ENCODE measurements at regions not wholly inside any gene's neighbourhood (a gene's known extent, or its start where the extent isn't known, plus 50 kb on each side); places are given as distances from the start of the nearest gene placed in this dataset.
"Not testable (repeated sequence)": the region's sequence is repeated elsewhere in the genome, so short reads cannot be mapped to it uniquely, and the experiment has no call there.

DNA sequence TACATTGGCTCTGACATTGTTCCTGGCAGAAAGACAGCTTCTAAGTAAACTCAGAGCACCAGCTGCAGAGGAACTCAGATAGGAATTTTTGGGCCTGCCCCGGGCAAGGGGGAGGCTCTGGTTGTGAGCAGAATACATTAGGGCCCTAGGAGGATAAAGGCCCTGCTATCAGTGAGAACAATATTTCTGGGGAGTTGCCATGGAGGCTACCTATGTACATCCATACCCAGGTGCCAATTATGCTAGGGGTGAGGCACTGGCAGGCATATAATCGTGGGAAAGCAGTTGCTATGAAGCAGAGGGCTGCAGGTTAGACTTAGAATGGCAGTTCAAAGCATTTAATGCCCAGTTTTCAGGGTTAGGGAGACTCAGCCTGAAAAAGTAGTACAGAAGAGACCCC lies 273.5 kb upstream of the EDA2R start:
- DNase-seq (ENCODE audit: low spot score): no peak

- no peak for DNase-seq (ENCODE audit: low spot score)
Measured at GRCh38 chrX:66902081-66902480, 263.2 kb upstream of the EDA2R start.

- no peak for DNase-seq (ENCODE audit: low spot score)
Measured at GRCh38 chrX:66900886-66901285, 262.0 kb upstream of the EDA2R start.

- DNase-seq (ENCODE audit: low spot score): no peak
Measured at GRCh38 chrX:66892004-66892403, 253.1 kb upstream of the EDA2R start.

GRCh38 chrX:66889418-66889817 lies 250.5 kb upstream of the EDA2R start:
- no peak for DNase-seq (ENCODE audit: low spot score)

GRCh38 chrX:66882101-66882500 lies 243.2 kb upstream of the EDA2R start:
- DNase-seq (ENCODE audit: low spot score): no peak

DNA sequence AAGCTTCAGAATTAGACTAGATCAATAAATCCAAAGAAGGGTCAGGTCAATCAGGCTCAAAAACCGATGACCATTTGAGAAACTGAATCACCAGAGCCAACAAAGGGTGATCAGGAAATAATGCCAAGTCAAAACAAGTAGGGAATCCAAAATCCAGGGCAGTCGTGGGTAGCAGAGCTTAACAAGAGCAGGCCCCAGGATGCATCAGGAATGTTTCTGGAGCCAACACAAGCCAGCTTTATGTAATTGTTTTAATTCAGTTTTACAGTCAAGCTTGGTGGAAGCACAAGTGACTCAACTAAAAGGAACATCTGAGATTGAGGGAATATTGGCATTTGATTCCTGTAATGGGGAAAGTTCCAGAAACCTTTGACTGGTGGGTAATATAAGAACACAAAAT lies 237.9 kb upstream of the EDA2R start:
- no peak for DNase-seq (ENCODE audit: low spot score)

DNA sequence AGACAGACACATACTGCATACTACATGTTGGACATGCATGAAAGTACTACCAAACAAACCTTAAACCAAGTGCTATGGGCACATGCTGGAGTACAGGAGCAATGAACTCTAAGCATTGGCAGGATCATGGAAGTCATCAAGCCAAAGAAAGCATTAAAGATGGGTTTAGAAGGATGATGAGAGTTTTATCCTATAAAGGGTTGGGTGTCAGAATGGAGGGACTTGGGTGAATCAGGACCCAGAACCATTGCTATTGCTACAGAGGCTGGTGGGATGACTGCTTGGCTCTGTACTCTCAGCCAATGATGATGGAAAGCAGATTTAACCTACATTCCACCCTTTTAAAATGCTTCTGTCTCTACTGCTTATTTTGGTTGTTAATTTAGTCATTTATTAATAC lies 233.9 kb upstream of the EDA2R start:
- peak; percentile 0 for DNase-seq (ENCODE audit: low spot score)

DNA sequence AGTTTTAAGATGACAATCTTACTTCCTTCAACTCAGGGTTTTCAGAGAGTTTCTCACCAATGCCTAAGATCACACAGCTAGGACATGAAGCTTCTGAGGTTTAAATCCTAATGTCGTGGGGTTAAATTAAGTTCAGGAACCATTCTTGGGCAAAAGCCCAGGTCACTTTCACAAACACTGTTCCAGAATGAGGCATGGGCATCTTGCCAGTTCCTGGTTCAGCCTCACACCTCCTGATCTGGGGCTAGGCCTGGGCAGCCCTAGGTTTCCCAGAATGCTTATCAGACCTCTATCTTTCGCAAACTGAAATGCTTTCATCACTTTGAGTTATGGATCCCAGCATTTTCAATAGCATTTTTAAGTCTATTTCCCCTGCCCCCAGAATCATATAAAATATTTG lies 224.8 kb upstream of the EDA2R start:
- DNase-seq (ENCODE audit: low spot score): no peak

- no peak for DNase-seq (ENCODE audit: low spot score)
Measured at GRCh38 chrX:66833426-66833825, 194.5 kb upstream of the EDA2R start.

DNA sequence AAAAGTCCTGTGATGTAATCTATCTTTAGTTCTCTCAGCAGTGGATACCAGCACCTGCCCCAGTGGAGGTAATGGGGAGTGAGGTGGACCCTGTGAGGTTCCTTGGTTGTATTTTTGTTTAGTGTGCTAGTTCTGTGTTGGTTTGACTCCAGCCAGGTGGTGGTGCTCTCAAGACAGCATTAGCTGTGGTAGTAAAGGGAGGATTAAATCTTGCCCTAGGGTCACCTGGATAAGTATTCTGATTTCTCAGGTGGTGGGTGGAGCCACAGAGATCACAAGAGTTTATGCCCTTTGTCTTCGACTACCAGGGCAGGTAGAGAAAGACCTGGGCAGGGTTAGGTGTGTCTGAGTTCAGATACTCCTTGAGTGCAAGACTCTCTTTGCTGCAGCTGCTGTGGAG lies 176.3 kb upstream of the EDA2R start:
- no peak for DNase-seq (ENCODE audit: low spot score)

DNA sequence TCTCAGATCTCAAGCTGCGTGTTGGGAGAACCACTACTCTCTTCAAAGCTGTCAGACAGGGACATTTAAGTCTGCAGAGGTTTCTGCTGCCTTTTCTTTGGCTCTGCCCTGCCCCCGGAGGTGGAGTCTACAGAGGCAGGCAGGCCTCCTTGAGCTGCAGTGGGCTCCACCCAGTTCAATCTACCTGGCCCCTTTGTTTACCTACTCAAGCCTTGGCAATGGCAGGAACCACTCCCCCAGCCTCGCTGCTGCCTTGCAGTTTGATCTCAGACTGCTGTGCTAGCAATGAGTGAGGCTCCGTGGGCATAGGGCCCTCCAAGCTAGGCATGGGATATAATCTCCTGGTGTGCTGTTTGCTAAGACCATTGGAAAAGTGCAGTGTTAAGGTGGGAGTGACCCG lies 155.6 kb upstream of the EDA2R start:
- not testable (repeated sequence) for DNase-seq (ENCODE audit: low spot score)

- no peak for DNase-seq (ENCODE audit: low spot score)
Measured at GRCh38 chrX:66766318-66766717, 127.4 kb upstream of the EDA2R start.

DNA sequence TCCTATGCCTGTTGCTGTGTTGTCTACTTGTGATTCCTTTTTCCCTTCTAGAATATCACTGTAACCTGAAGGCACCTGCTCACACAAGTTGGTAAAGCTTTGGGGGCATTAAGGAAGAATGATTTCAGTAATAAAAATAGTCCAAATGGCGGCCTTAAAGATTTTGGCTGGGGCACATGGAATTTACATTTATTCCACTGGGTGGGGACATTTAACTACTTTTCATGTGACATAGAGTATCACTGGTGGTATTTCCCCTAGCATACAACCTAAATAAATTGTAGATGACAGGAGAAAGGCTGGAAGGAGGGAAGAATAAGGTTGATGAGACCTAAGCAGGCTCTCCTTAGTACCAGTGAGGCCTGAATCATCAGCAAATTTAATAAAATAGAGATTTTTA lies 121.8 kb upstream of the EDA2R start:
- DNase-seq (ENCODE audit: low spot score): peak; percentile 0

GRCh38 chrX:66756717-66757116 lies 117.8 kb upstream of the EDA2R start:
- no peak for DNase-seq (ENCODE audit: low spot score)

GRCh38 chrX:66751136-66751782 lies 112.4 kb upstream of the EDA2R start:
- no peak for DNase-seq (ENCODE audit: low spot score)

- not testable (repeated sequence) for DNase-seq (ENCODE audit: low spot score)
Measured at GRCh38 chrX:66744519-66744918, 105.6 kb upstream of the EDA2R start.

DNA sequence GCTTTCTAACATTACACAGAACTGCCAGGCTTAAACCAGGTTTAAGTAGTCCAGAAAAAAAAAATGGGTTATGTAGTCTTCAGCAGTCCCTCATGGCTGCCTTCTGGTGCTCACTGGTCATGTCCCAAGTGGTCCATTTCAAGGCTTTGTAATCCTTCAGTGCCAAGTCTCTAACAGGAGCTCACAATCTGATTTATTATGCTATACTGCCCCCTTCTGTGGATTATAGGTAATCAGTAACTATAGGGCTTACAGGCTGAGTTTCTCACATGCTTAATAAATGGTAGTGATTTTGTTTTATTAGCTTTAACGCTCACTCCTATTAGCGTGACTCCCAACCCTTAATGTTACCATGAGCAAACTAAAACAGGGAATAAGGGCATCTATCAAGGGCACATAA lies 92.5 kb upstream of the EDA2R start:
- DNase-seq (ENCODE audit: low spot score): peak; percentile 1

DNA sequence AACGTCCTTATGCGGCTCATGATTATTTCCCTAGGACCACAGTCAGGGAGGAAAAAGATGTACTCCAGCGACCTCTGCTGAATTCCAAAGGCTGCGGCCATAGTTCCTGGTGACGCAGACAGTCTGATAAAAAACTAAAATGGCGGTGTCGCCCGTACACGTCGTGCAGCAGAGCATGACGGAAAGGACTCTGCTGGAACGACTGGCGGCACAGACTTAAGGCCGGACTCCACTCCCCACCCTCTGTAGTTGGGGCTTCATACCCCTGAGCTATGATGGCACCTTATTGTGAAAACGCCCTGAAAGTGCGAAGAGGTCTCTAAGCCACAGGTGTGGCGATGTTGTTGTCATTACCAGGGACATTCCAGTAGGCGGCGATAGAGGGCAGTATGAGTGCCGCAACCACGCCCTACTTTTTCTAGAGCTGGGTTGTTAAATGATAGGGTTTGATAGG lies 90.0 kb upstream of the EDA2R start:
- DNase-seq (ENCODE audit: low spot score): peak; percentile 41

GRCh38 chrX:66717926-66718325 lies 79.0 kb upstream of the EDA2R start:
- no peak for DNase-seq (ENCODE audit: low spot score)

GRCh38 chrX:66698273-66699204 lies 59.7 kb upstream of the EDA2R start:
- no peak for DNase-seq (ENCODE audit: low spot score)

DNA sequence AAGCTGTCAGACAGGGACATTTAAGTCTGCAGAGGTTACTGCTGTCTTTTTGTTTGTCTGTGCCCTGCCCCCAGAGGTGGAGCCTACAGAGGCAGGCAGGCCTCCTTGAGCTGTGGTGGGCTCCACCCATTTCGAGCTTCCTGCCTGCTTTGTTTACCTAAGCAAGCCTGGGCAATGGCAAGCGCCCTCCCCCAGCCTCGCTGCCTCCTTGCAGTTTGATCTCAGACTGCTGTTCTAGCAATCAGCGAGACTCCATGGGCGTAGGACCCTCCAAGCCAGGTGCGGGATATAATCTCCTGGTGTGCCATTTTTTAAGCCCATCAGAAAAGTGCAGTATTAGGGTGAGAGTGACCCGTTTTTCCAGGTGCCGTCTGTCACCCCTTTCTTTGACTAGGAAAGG lies 53.6 kb upstream of the EDA2R start:
- not testable (repeated sequence) for DNase-seq (ENCODE audit: low spot score)

Data from LoVo (cell line).